ENCODE measurements at regions not wholly inside any gene's neighbourhood (a gene's known extent, or its start where the extent isn't known, plus 50 kb on each side); places are given as distances from the start of the nearest gene placed in this dataset.

- Mint-ChIP-seq H3K4me1 (ENCODE audit: insufficient read depth, unreplicated experiment) (no peaks in the 10 kb centered on the region), H3K36me3 (ENCODE audit: insufficient read depth, unreplicated experiment) (no peaks in the 10 kb centered on the region), H3K9me3 (ENCODE audit: unreplicated experiment) (no peaks in the 10 kb centered on the region), H3K27ac (ENCODE audit: low read depth, unreplicated experiment) (no peak overlapping the region), H3K4me3 (ENCODE audit: unreplicated experiment) (no peak overlapping the region), H3K27me3 (ENCODE audit: insufficient read depth, unreplicated experiment) (peaks cover 8% of the 10 kb centered on the region)
- no peak for TF ChIP-seq CTCF (IDR thresholded peaks at IDR 0.05; ENCODE audit: unreplicated experiment)
- BruUV-seq (replicated peaks), result no TSS peak
- ChIA-PET CTCF (interaction anchor here (0.8 to 1.4 kb wide), 2 partner anchors 11 to 12 kb away, joined by 3 to 4 read pairs; no protein-coding TSS in a partner anchor), POLR2A (interaction anchor here (0.6 to 0.7 kb wide), 2 partner anchors 11 to 20 kb away, joined by 3 read pairs; no protein-coding TSS in a partner anchor)
- intact Hi-C loops (cut with micrococcal nuclease), result no loop called here
- no peak for DNase-seq (ENCODE audit: unreplicated experiment)
These were observed 231.6 kb upstream of the UBE2E2 start for GRCh38 chr3:22971497-22971896.

- Mint-ChIP-seq H3K4me1 (ENCODE audit: insufficient read depth, unreplicated experiment) (no peaks in the 10 kb centered on the region), H3K36me3 (ENCODE audit: insufficient read depth, unreplicated experiment) (no peaks in the 10 kb centered on the region), H3K27ac (ENCODE audit: low read depth, unreplicated experiment) (no peak overlapping the region), H3K27me3 (ENCODE audit: insufficient read depth, unreplicated experiment) (no peaks in the 10 kb centered on the region), H3K4me3 (ENCODE audit: unreplicated experiment) (no peak overlapping the region), H3K9me3 (ENCODE audit: unreplicated experiment) (no peaks in the 10 kb centered on the region)
- POLR2A ChIA-PET, result no interaction called here
- BruUV-seq (replicated peaks), result no TSS peak
- intact Hi-C loops (cut with micrococcal nuclease), result no loop called here
- no peak for TF ChIP-seq CTCF (IDR thresholded peaks at IDR 0.05; ENCODE audit: unreplicated experiment)
- DNase-seq (ENCODE audit: unreplicated experiment), result no peak
- CTCF ChIA-PET, result no interaction called here
These were observed 226.1 kb upstream of the UBE2E2 start for GRCh38 chr3:22977042-22977441.

GRCh38 chr3:22977650-22978289 is 225.4 kb upstream of the UBE2E2 start:
- TF ChIP-seq CTCF (IDR thresholded peaks at IDR 0.05; ENCODE audit: unreplicated experiment), result no peak
- ChIA-PET CTCF (no interaction called here), POLR2A (no interaction called here)
- H3K27me3 Mint-ChIP-seq (ENCODE audit: insufficient read depth, unreplicated experiment), result peaks cover 3% of the 10 kb centered on the region
- no peaks in the 10 kb centered on the region for H3K9me3 Mint-ChIP-seq (ENCODE audit: unreplicated experiment)
- no peaks in the 10 kb centered on the region for H3K36me3 Mint-ChIP-seq (ENCODE audit: insufficient read depth, unreplicated experiment)
- peaks cover 1% of the 10 kb centered on the region for H3K4me1 Mint-ChIP-seq (ENCODE audit: insufficient read depth, unreplicated experiment)
- H3K27ac Mint-ChIP-seq (ENCODE audit: low read depth, unreplicated experiment), result no peak overlapping the region
- no TSS peak for BruUV-seq (replicated peaks)
- intact Hi-C loops (cut with micrococcal nuclease), result no loop called here
- no peak overlapping the region for H3K4me3 Mint-ChIP-seq (ENCODE audit: unreplicated experiment)
- no peak for DNase-seq (ENCODE audit: unreplicated experiment)

GRCh38 chr3:22979581-22979980 is 223.5 kb upstream of the UBE2E2 start:
- peaks cover 12% of the 10 kb centered on the region for H3K27me3 Mint-ChIP-seq (ENCODE audit: insufficient read depth, unreplicated experiment)

More at GRCh38 chr3:22979581-22979980, 223.5 kb upstream of the UBE2E2 start:
- Mint-ChIP-seq H3K4me3 (ENCODE audit: unreplicated experiment) (no peak overlapping the region), H3K27ac (ENCODE audit: low read depth, unreplicated experiment) (no peak overlapping the region), H3K36me3 (ENCODE audit: insufficient read depth, unreplicated experiment) (no peaks in the 10 kb centered on the region), H3K4me1 (ENCODE audit: insufficient read depth, unreplicated experiment) (peaks cover 7% of the 10 kb centered on the region), H3K9me3 (ENCODE audit: unreplicated experiment) (no peaks in the 10 kb centered on the region)
- TF ChIP-seq CTCF (IDR thresholded peaks at IDR 0.05; ENCODE audit: unreplicated experiment), result no peak
- ChIA-PET CTCF (interaction anchor here (0.6 kb wide), 1 partner anchor 322 kb away, joined by 3 read pairs; no protein-coding TSS in a partner anchor), POLR2A (interaction anchor here (0.7 to 1.1 kb wide), 2 partner anchors 8 to 17 kb away, joined by 3 to 5 read pairs; no protein-coding TSS in a partner anchor)
- intact Hi-C loops (cut with micrococcal nuclease), result no loop called here
- no TSS peak for BruUV-seq (replicated peaks)
- peak; percentile 10 for DNase-seq (ENCODE audit: unreplicated experiment)

All from MCF 10A (cell line).